OCI-LY7 (cell line): ENCODE measurements at regions not wholly inside any gene's neighbourhood (a gene's known extent, or its start where the extent isn't known, plus 50 kb on each side); places are given as distances from the start of the nearest gene placed in this dataset.

Source experiments
- BruUV-seq: library from RNA; stranded (reverse); fragments of 400-500 nt; replicated peaks from 2 replicates; lab custom pipeline; 2021; lab: Mats Ljungman, UMichigan
- CTCF ChIA-PET: fragments of 300-600 bp; sonication (Branson Sonifier 250); formaldehyde crosslinking; loops from one replicate; lab custom pipeline; 2022; ENCODE audit warnings: antibody characterized with exemption; ENCODE audit not compliant: unreplicated experiment; lab: Charles Lee
- POLR2A ChIA-PET: fragments of 300-600 bp; sonication (Branson Sonifier 250); formaldehyde crosslinking; loops from one replicate; lab custom pipeline; 2022; ENCODE audit warnings: antibody characterized with exemption; lab: Charles Lee
- DNase-seq: peaks from one replicate; pipeline ENCODE4 v3.0.0-alpha.2; 2015; ENCODE audit warnings: low spot score
- H2AFZ ChIP-seq: fragments of 200-600 bp; sonication (generic), shearing (Covaris generic); 2 replicates; pipeline ENCODE4 v1.6.1; 2014; ENCODE audit warnings: mild to moderate bottlenecking, antibody characterized with exemption, low read length, moderate library complexity
- H3K27ac ChIP-seq: fragments of 200-600 bp; sonication (generic); 2 replicates; pipeline ENCODE4 v1.5.1; 2014; ENCODE audit warnings: mixed run types, low read depth, mild to moderate bottlenecking, moderate library complexity, low read length, inconsistent platforms; ENCODE audit not compliant: poor library complexity, severe bottlenecking
- H3K36me3 ChIP-seq: fragments of 200-600 bp; sonication (generic); 2 replicates; pipeline ENCODE4 v1.6.1; 2014; ENCODE audit warnings: mild to moderate bottlenecking, antibody characterized with exemption, low read length, moderate library complexity, mixed read lengths; ENCODE audit not compliant: insufficient read depth
- H3K4me1 ChIP-seq: fragments of 200-600 bp; sonication (generic); 2 replicates; pipeline ENCODE4 v1.5.1; 2014; ENCODE audit warnings: mild to moderate bottlenecking, low read length; ENCODE audit not compliant: insufficient read depth, poor library complexity, severe bottlenecking
- H3K4me2 ChIP-seq: fragments of 200-600 bp; sonication (generic); 2 replicates; pipeline ENCODE4 v1.6.1; 2014; ENCODE audit warnings: mild to moderate bottlenecking, low read length
- H3K4me3 ChIP-seq: fragments of 200-600 bp; sonication (generic); 2 replicates; pipeline ENCODE4 v1.5.1; 2014; ENCODE audit warnings: mild to moderate bottlenecking, low read depth, low read length; ENCODE audit not compliant: poor library complexity, severe bottlenecking
- H3K79me2 ChIP-seq: fragments of 200-600 bp; sonication (generic); 2 replicates; pipeline ENCODE4 v1.6.1; 2016; ENCODE audit warnings: low read depth, mild to moderate bottlenecking, low read length, moderate library complexity, mixed read lengths; ENCODE audit not compliant: insufficient read depth
- H3K9me2 ChIP-seq: fragments of 200-600 bp; sonication (generic); 2 replicates; pipeline ENCODE4 v1.6.1; 2016; ENCODE audit warnings: mild to moderate bottlenecking, low read length, mixed read lengths; ENCODE audit not compliant: insufficient read depth
- H3K9me3 ChIP-seq: fragments of 200-600 bp; sonication (generic); 2 replicates; pipeline ENCODE4 v1.6.1; 2014; ENCODE audit warnings: mild to moderate bottlenecking, mixed run types, low read length, mixed read lengths
- H4K20me1 ChIP-seq: fragments of 200-600 bp; sonication (generic); 2 replicates; pipeline ENCODE4 v1.6.1; 2014; ENCODE audit warnings: mild to moderate bottlenecking, antibody characterized with exemption, low read length, moderate library complexity, mixed read lengths; ENCODE audit not compliant: insufficient read depth
- EZH2phosphoT487 ChIP-seq: fragments of 200-600 bp; sonication (generic); IDR thresholded peaks from 2 replicates; pipeline ENCODE4 v1.6.1; 2018; ENCODE audit warnings: low read depth, borderline replicate concordance, mild to moderate bottlenecking, mixed run types, antibody characterized with exemption, low read length, moderate library complexity, mixed read lengths
- intact Hi-C: fragments of 100-400 bp; cut with micrococcal nuclease; formaldehyde crosslinking; loops from one replicate; pipeline ENCODE4 v1.10.0; 2022; ENCODE audit not compliant: unreplicated experiment
- TF ChIP-seq, protein P1 (sequence below): fragments of 200-600 bp; sonication (generic); conservative IDR thresholded peaks from 2 replicates; pipeline ENCODE4 v1.5.1; 2014; ENCODE audit warnings: mild to moderate bottlenecking, antibody characterized with exemption, low read length, moderate library complexity, mixed read lengths

DNA sequence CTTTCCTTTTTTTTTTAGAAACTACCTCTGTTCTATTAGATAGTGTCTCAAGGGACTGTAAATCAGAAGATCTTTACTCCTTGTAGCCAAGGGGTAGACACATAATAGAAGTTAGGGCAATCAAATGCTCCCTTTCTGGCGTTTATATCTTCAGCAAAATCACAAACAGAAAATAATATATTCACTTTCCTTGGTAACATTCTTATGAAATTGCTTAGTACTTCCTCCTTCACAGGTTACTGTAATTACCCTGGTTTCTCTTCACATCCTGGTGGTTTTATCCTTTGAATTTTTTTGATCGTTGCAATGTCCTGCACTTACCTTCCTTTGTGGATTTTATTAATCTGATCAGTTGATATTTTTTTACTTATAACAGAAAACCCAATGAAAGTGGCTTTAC is 1064.9 kb downstream of the NCAM2 start:
- H3K79me2 ChIP-seq = no peaks in the 10 kb centered on the region
- ChIA-PET POLR2A (no interaction called here), CTCF (no interaction called here)
- no TSS peak for BruUV-seq
- no peak for DNase-seq
- H3K4me3 ChIP-seq = no peak overlapping the region
- no peaks in the 10 kb centered on the region for H4K20me1 ChIP-seq
- H3K4me1 ChIP-seq = no peaks in the 10 kb centered on the region
- intact Hi-C loops = no loop called here
- no peak overlapping the region for H3K27ac ChIP-seq
- peaks cover 20% of the 10 kb centered on the region for H3K9me3 ChIP-seq
- H3K9me2 ChIP-seq = no peaks in the 10 kb centered on the region
- no peaks in the 10 kb centered on the region for H3K36me3 ChIP-seq
- H3K4me2 ChIP-seq = no peak overlapping the region
- TF ChIP-seq, protein P1, sequence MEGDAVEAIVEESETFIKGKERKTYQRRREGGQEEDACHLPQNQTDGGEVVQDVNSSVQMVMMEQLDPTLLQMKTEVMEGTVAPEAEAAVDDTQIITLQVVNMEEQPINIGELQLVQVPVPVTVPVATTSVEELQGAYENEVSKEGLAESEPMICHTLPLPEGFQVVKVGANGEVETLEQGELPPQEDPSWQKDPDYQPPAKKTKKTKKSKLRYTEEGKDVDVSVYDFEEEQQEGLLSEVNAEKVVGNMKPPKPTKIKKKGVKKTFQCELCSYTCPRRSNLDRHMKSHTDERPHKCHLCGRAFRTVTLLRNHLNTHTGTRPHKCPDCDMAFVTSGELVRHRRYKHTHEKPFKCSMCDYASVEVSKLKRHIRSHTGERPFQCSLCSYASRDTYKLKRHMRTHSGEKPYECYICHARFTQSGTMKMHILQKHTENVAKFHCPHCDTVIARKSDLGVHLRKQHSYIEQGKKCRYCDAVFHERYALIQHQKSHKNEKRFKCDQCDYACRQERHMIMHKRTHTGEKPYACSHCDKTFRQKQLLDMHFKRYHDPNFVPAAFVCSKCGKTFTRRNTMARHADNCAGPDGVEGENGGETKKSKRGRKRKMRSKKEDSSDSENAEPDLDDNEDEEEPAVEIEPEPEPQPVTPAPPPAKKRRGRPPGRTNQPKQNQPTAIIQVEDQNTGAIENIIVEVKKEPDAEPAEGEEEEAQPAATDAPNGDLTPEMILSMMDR = no peak
- TF ChIP-seq EZH2phosphoT487 = no peak
- H2AFZ ChIP-seq = no peak overlapping the region

DNA sequence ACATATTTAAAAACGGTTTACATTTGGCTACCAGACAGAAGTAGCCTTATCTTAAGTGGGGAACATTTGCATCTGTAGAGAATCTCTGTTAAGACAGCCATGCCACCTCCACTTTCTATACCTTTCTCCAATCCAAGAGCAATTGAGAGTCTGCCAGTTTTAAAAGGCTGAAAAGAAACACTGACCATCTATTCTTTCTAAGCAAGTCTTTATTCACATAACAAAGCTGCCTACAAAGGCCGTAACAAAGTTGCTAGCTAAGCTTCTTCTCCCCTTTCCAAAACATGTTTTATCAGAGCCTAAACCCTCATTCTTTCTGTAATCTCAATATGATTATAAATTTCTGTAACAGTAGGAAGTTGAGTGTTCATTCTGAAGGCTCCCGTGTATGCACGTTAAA is 1078.3 kb downstream of the NCAM2 start:
- H4K20me1 ChIP-seq = no peaks in the 10 kb centered on the region
- H3K27ac ChIP-seq = no peak overlapping the region
- H3K36me3 ChIP-seq = no peaks in the 10 kb centered on the region
- no peaks in the 10 kb centered on the region for H3K79me2 ChIP-seq
- ChIA-PET POLR2A (no interaction called here), CTCF (no interaction called here)
- intact Hi-C loops = no loop called here
- H3K9me3 ChIP-seq = peaks cover 30% of the 10 kb centered on the region
- H3K9me2 ChIP-seq = no peaks in the 10 kb centered on the region
- H2AFZ ChIP-seq = no peak overlapping the region
- H3K4me1 ChIP-seq = no peaks in the 10 kb centered on the region
- TF ChIP-seq, protein P1 = no peak
- no peak for TF ChIP-seq EZH2phosphoT487
- no peak overlapping the region for H3K4me3 ChIP-seq
- BruUV-seq = no TSS peak
- no peak overlapping the region for H3K4me2 ChIP-seq
- DNase-seq = no peak

DNA sequence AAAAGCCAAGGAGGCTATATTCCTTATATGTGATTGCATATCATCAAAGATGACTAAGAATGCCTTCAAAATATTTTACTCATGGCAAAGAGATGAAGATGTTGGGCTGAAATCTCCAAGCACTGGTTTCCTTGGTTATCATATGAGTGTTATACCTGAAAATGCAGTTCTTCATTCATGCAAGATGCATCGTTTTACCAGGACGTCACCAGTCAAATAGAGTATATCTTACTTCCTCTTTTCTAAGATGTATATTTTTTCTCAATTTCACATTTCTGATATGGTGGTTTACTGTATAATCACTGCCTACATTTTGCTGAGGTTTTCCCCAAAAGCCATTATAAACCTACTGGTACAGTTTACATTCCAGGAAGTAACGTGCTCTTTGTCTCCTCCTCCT is 1085.7 kb downstream of the NCAM2 start:
- Histone ChIP-seq H3K27ac (no peak overlapping the region), H2AFZ (no peak overlapping the region), H3K9me3 (peaks cover 34% of the 10 kb centered on the region; the same call in 1 of the 2 replicates), H3K4me2 (no peak overlapping the region), H3K4me3 (no peak overlapping the region), H3K79me2 (no peaks in the 10 kb centered on the region), H3K4me1 (no peaks in the 10 kb centered on the region), H3K9me2 (no peaks in the 10 kb centered on the region), H4K20me1 (no peaks in the 10 kb centered on the region), H3K36me3 (no peaks in the 10 kb centered on the region)
- ChIA-PET CTCF (no interaction called here), POLR2A (no interaction called here)
- no peak for DNase-seq
- BruUV-seq = no TSS peak
- intact Hi-C loops = no loop called here
- TF ChIP-seq, protein P1 = no peak
- TF ChIP-seq EZH2phosphoT487 = no peak
